ENCODE measurements at regions not wholly inside any gene's neighbourhood (a gene's known extent, or its start where the extent isn't known, plus 50 kb on each side); places are given as distances from the start of the nearest gene placed in this dataset.

- no peak overlapping the region for H3K4me3 ChIP-seq
- WGBS, 5 donors = 68 to 84% (median 78%) methylated on average over 4 of the region's 4 CpGs
- no peak for DNase-seq
- TF ChIP-seq POLR2AphosphoS5 (IDR thresholded peaks at IDR 0.05) = no peak
- no peak for TF ChIP-seq POLR2A (IDR thresholded peaks at IDR 0.05)
- TF ChIP-seq CTCF (IDR thresholded peaks at IDR 0.05 in 8 of 11, conservative IDR thresholded peaks at IDR 0.05 in 3 of 11) = no peak
- H3K27me3 ChIP-seq (replicated peaks in 1 of 7) = no peaks in the 10 kb centered on the region
- intact Hi-C loops (cut with DNase I; ENCODE audit: low total_unique reads) = no loop called here
- H3K4me1 ChIP-seq = no peaks in the 10 kb centered on the region
- peak overlapping the region in 1 of 8 donors; percentile 33 for H3K27ac ChIP-seq
- H3K36me3 ChIP-seq = no peaks in the 10 kb centered on the region
- no peaks in the 10 kb centered on the region for H3K9me3 ChIP-seq
Observed at GRCh38 chr16:58831386-58831785, 97.3 kb upstream of the GOT2 start.

- H3K27me3 ChIP-seq (replicated peaks in 1 of 7) = no peaks in the 10 kb centered on the region
- intact Hi-C loops (cut with DNase I; ENCODE audit: low total_unique reads) = no loop called here
- no peak overlapping the region for H3K4me3 ChIP-seq
- H3K27ac ChIP-seq = no peak overlapping the region
- 77 to 85% (median 80%) methylated on average over 8 of the region's 8 CpGs for WGBS, 5 donors
- peaks cover 0 to 2% (median 0%) of the 10 kb centered on the region in 8 donors for H3K9me3 ChIP-seq
- TF ChIP-seq POLR2A (IDR thresholded peaks at IDR 0.05) (no peak), CTCF (IDR thresholded peaks at IDR 0.05 in 8 of 11, conservative IDR thresholded peaks at IDR 0.05 in 3 of 11) (no peak), POLR2AphosphoS5 (IDR thresholded peaks at IDR 0.05) (no peak)
- no peak for DNase-seq
- H3K4me1 ChIP-seq = no peaks in the 10 kb centered on the region
- no peaks in the 10 kb centered on the region for H3K36me3 ChIP-seq
Observed at GRCh38 chr16:58828901-58829545, 94.9 kb upstream of the GOT2 start.

- TF ChIP-seq CTCF (IDR thresholded peaks at IDR 0.05 in 8 of 11, conservative IDR thresholded peaks at IDR 0.05 in 3 of 11) (no peak), POLR2AphosphoS5 (IDR thresholded peaks at IDR 0.05) (no peak), POLR2A (IDR thresholded peaks at IDR 0.05) (no peak)
- Histone ChIP-seq H3K4me1 (no peaks in the 10 kb centered on the region), H3K27ac (no peak overlapping the region), H3K27me3 (replicated peaks in 1 of 7) (no peaks in the 10 kb centered on the region), H3K4me3 (no peak overlapping the region), H3K36me3 (no peaks in the 10 kb centered on the region), H3K9me3 (peaks cover 0 to 17% (median 5%) of the 10 kb centered on the region in 8 donors)
- no peak for DNase-seq
- intact Hi-C loops (cut with DNase I; ENCODE audit: low total_unique reads) = no loop called here
Observed at GRCh38 chr16:58824201-58824600, 90.1 kb upstream of the GOT2 start.

- intact Hi-C loops (cut with DNase I; ENCODE audit: low total_unique reads) = no loop called here
- peaks cover 0 to 17% (median 5%) of the 10 kb centered on the region in 8 donors for H3K9me3 ChIP-seq
- no peak overlapping the region for H3K4me3 ChIP-seq
- no peak overlapping the region for H3K27ac ChIP-seq
- no peaks in the 10 kb centered on the region for H3K36me3 ChIP-seq
- no peak for DNase-seq
- H3K4me1 ChIP-seq = no peaks in the 10 kb centered on the region
- peaks cover 0 to 3% (median 0%) of the 10 kb centered on the region in 7 donors for H3K27me3 ChIP-seq (replicated peaks in 1 of 7)
- TF ChIP-seq CTCF (IDR thresholded peaks at IDR 0.05 in 8 of 11, conservative IDR thresholded peaks at IDR 0.05 in 3 of 11) (no peak), POLR2AphosphoS5 (IDR thresholded peaks at IDR 0.05) (no peak)
Observed at GRCh38 chr16:58821886-58822285, 87.8 kb upstream of the GOT2 start.
